HepG2 (cell line): ENCODE measurements at regions not wholly inside any gene's neighbourhood (a gene's known extent, or its start where the extent isn't known, plus 50 kb on each side); places are given as distances from the start of the nearest gene placed in this dataset.
A peak's percentile ranks its signal among the peaks of the same experiment; 100 is the strongest.

ENCODE experiments used
- CBX2 ChIP-seq, 2 experiments: fragments of 200-600 bp in 1 of 2; sonication (generic); formaldehyde crosslinking in 1 of 2; IDR thresholded peaks; 2 replicates each; pipeline versions ENCODE4 v1.7.0 to v1.8.1; 2018 to 2022; ENCODE audit warnings: low read depth in 2 of 2, low read length in 1 of 2, mild to moderate bottlenecking in 1 of 2, missing genetic modification reagents in 1 of 2
- CEBPG ChIP-seq: IDR thresholded peaks from 2 replicates; pipeline ENCODE4 v1.6.1; 2016
- CREB1 ChIP-seq, 2 experiments: fragments of 450-650 bp in 1 of 2; IDR thresholded peaks; 2 replicates each; pipeline ENCODE4 v1.6.1; 2016 to 2017; ENCODE audit warnings: control low read depth in 1 of 2, mild to moderate bottlenecking in 1 of 2, missing compliant biosample characterization in 1 of 2, missing genetic modification characterization in 1 of 2
- HIC2 ChIP-seq: sonication (generic); formaldehyde crosslinking; IDR thresholded peaks from 2 replicates; pipeline ENCODE4 v1.9.0; 2022; ENCODE audit warnings: low read depth, missing genetic modification reagents
- HMGXB4 ChIP-seq, 2 experiments: sonication (generic) in 1 of 2; formaldehyde crosslinking in 1 of 2; IDR thresholded peaks; 2 replicates each; pipeline versions ENCODE4 v1.4.0 to v1.6.1; 2018 to 2020; ENCODE audit warnings: missing genetic modification reagents in 2 of 2, borderline replicate concordance in 1 of 2, low read depth in 1 of 2, mild to moderate bottlenecking in 1 of 2, missing biosample characterization in 1 of 2
- HOXA3 ChIP-seq: sonication (generic); formaldehyde crosslinking; IDR thresholded peaks from 2 replicates; pipeline ENCODE4 v1.5.0; 2020; ENCODE audit warnings: missing genetic modification reagents
- HOXD1 ChIP-seq: sonication (generic); formaldehyde crosslinking; IDR thresholded peaks from 2 replicates; pipeline ENCODE4 v1.5.0; 2020; ENCODE audit warnings: missing genetic modification reagents
- KDM6A ChIP-seq: IDR thresholded peaks from 2 replicates; pipeline ENCODE4 v1.6.1; 2016; ENCODE audit warnings: low read depth
- MATR3 ChIP-seq: sonication (generic); formaldehyde crosslinking; IDR thresholded peaks from 2 replicates; pipeline ENCODE4 v1.4.0; 2020; ENCODE audit warnings: missing genetic modification reagents
- MEF2D ChIP-seq: sonication (generic); formaldehyde crosslinking; IDR thresholded peaks from 2 replicates; pipeline ENCODE4 v1.5.1; 2020; ENCODE audit warnings: mild to moderate bottlenecking, missing genetic modification reagents
- MLLT10 ChIP-seq: sonication (generic); formaldehyde crosslinking; IDR thresholded peaks from 2 replicates; pipeline ENCODE4 v1.4.0; 2020; ENCODE audit warnings: missing genetic modification reagents
- MTF1 ChIP-seq: sonication (generic); formaldehyde crosslinking; IDR thresholded peaks from 2 replicates; pipeline ENCODE4 v1.5.0; 2020; ENCODE audit warnings: missing genetic modification reagents
- NR3C1 ChIP-seq: sonication (generic); formaldehyde crosslinking; IDR thresholded peaks from 2 replicates; pipeline ENCODE4 v1.4.0; 2020; ENCODE audit warnings: missing genetic modification reagents
- SALL2 ChIP-seq: sonication (generic); formaldehyde crosslinking; IDR thresholded peaks from 2 replicates; pipeline ENCODE4 v1.8.1; 2023; ENCODE audit warnings: mild to moderate bottlenecking, missing genetic modification reagents, inconsistent platforms
- ZC3H4 ChIP-seq: sonication (generic); formaldehyde crosslinking; IDR thresholded peaks from 2 replicates; pipeline ENCODE4 v1.4.0; 2020; ENCODE audit warnings: missing genetic modification reagents, borderline replicate concordance
- ZFP41 ChIP-seq: sonication (generic); formaldehyde crosslinking; IDR thresholded peaks from 2 replicates; pipeline ENCODE4 v1.4.0; 2020; ENCODE audit warnings: mild to moderate bottlenecking, missing genetic modification reagents, borderline replicate concordance
- ZKSCAN5 ChIP-seq: sonication (generic); formaldehyde crosslinking; IDR thresholded peaks from 2 replicates; pipeline ENCODE4 v1.5.1; 2020; ENCODE audit warnings: mild to moderate bottlenecking, missing genetic modification reagents
- ZNF337 ChIP-seq: sonication (generic); formaldehyde crosslinking; IDR thresholded peaks from 2 replicates; pipeline ENCODE4 v1.5.1; 2020; ENCODE audit warnings: missing genetic modification reagents, low read depth, mild to moderate bottlenecking, borderline replicate concordance
- ZNF589 ChIP-seq: sonication (generic); formaldehyde crosslinking; conservative IDR thresholded peaks from 2 replicates; pipeline ENCODE4 v1.8.0; 2022; ENCODE audit warnings: mild to moderate bottlenecking, moderate library complexity, missing genetic modification reagents
- ZNF7 ChIP-seq: IDR thresholded peaks from 2 replicates; pipeline ENCODE4 v1.6.1; 2016; ENCODE audit warnings: missing biosample characterization, missing genetic modification reagents
- TF ChIP-seq, protein P1 (sequence below): sonication (generic); formaldehyde crosslinking; IDR thresholded peaks from 2 replicates; pipeline ENCODE4 v1.5.1; 2020; ENCODE audit warnings: missing genetic modification reagents, mild to moderate bottlenecking, borderline replicate concordance
- TF ChIP-seq, protein P2 (sequence below): sonication (generic); formaldehyde crosslinking; IDR thresholded peaks from 2 replicates; pipeline ENCODE4 v1.4.0; 2020; ENCODE audit warnings: missing genetic modification reagents
- TF ChIP-seq, protein P3 (sequence below): sonication (generic); formaldehyde crosslinking; conservative IDR thresholded peaks from 2 replicates; pipeline ENCODE4 v1.4.0; 2020; ENCODE audit warnings: missing genetic modification reagents

GRCh38 chr17:83151442-83152226 lies 72.2 kb downstream of the METRNL start (continued):
- 0 out of 2 replicates have a peak, but pooled peaks have one; percentile 9 for TF ChIP-seq CBX2 (IDR thresholded peaks at IDR 0.05; ENCODE audit: low read depth, low read length)
- no peak for TF ChIP-seq CBX2 (CRISPR knock-in tag; IDR thresholded peaks at IDR 0.05; ENCODE audit: low read depth)
- TF ChIP-seq SALL2 (CRISPR knock-in tag) = peak; percentile 84
- TF ChIP-seq, protein P1, sequence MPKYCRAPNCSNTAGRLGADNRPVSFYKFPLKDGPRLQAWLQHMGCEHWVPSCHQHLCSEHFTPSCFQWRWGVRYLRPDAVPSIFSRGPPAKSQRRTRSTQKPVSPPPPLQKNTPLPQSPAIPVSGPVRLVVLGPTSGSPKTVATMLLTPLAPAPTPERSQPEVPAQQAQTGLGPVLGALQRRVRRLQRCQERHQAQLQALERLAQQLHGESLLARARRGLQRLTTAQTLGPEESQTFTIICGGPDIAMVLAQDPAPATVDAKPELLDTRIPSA = no peak
- TF ChIP-seq MATR3 (CRISPR knock-in tag) = no peak
- peak; percentile 94 for TF ChIP-seq HIC2
- no peak for TF ChIP-seq ZKSCAN5 (CRISPR knock-in tag)
- TF ChIP-seq, protein P2, sequence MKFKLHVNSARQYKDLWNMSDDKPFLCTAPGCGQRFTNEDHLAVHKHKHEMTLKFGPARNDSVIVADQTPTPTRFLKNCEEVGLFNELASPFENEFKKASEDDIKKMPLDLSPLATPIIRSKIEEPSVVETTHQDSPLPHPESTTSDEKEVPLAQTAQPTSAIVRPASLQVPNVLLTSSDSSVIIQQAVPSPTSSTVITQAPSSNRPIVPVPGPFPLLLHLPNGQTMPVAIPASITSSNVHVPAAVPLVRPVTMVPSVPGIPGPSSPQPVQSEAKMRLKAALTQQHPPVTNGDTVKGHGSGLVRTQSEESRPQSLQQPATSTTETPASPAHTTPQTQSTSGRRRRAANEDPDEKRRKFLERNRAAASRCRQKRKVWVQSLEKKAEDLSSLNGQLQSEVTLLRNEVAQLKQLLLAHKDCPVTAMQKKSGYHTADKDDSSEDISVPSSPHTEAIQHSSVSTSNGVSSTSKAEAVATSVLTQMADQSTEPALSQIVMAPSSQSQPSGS (CRISPR knock-in tag) = peak; percentile 89
- peak; percentile 93 for TF ChIP-seq MEF2D (CRISPR knock-in tag)
- TF ChIP-seq ZNF7 (CRISPR knock-in tag) = peak; percentile 50; the same call in 1 of the 2 replicates
- TF ChIP-seq ZFP41 (CRISPR knock-in tag) = no peak
- TF ChIP-seq, protein P3, sequence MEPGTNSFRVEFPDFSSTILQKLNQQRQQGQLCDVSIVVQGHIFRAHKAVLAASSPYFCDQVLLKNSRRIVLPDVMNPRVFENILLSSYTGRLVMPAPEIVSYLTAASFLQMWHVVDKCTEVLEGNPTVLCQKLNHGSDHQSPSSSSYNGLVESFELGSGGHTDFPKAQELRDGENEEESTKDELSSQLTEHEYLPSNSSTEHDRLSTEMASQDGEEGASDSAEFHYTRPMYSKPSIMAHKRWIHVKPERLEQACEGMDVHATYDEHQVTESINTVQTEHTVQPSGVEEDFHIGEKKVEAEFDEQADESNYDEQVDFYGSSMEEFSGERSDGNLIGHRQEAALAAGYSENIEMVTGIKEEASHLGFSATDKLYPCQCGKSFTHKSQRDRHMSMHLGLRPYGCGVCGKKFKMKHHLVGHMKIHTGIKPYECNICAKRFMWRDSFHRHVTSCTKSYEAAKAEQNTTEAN = peak; percentile 79; the same call in 1 of the 2 replicates
- TF ChIP-seq CREB1 (IDR thresholded peaks at IDR 0.05) = peak; percentile 27; the same call in 1 of the 2 replicates
- no peak for TF ChIP-seq CREB1 (CRISPR knock-in tag; IDR thresholded peaks at IDR 0.05)
- TF ChIP-seq HMGXB4 (CRISPR knock-in tag; IDR thresholded peaks at IDR 0.05; ENCODE audit: borderline replicate concordance in 1 of 2, low read depth in 1 of 2) = peak; percentile 61 to 62; a peak in 2 of 4 replicates
- peak; percentile 89; the same call in 1 of the 2 replicates for TF ChIP-seq HOXD1 (CRISPR knock-in tag)
- TF ChIP-seq HOXA3 (CRISPR knock-in tag) = peak; percentile 91
- no peak for TF ChIP-seq MLLT10 (CRISPR knock-in tag)
- peak; percentile 98 for TF ChIP-seq KDM6A
- peak; percentile 83; the same call in 1 of the 2 replicates for TF ChIP-seq ZNF589 (CRISPR knock-in tag)
- peak; percentile 94; the same call in 1 of the 2 replicates for TF ChIP-seq ZNF337 (CRISPR knock-in tag)
- peak; percentile 98 for TF ChIP-seq MTF1 (CRISPR knock-in tag)
- TF ChIP-seq ZC3H4 = no peak
- no peak for TF ChIP-seq NR3C1 (CRISPR knock-in tag)
- no peak for TF ChIP-seq CEBPG
